ENCODE measurements at regions not wholly inside any gene's neighbourhood (a gene's known extent, or its start where the extent isn't known, plus 50 kb on each side); places are given as distances from the start of the nearest gene placed in this dataset.

DNA sequence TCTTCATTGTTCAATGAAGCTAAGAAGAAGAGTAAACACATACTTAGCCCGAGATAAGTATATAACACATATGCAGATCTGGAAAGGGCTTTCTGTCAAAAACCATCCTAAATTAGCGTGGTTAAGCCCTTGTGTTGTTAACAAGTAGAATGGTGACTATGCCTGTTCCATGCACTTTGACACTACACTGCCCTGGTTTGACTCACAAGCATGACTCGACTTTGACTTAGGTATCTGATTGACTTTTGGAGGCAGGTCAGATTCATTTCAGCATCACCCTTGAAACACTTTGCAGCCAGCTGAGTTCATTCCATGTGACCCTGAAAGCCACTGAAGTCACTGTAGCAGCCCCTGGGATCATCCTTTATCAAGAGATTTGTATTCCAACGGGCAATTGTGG lies 239.8 kb downstream of the TBX18 start:
- TF ChIP-seq, protein P1, sequence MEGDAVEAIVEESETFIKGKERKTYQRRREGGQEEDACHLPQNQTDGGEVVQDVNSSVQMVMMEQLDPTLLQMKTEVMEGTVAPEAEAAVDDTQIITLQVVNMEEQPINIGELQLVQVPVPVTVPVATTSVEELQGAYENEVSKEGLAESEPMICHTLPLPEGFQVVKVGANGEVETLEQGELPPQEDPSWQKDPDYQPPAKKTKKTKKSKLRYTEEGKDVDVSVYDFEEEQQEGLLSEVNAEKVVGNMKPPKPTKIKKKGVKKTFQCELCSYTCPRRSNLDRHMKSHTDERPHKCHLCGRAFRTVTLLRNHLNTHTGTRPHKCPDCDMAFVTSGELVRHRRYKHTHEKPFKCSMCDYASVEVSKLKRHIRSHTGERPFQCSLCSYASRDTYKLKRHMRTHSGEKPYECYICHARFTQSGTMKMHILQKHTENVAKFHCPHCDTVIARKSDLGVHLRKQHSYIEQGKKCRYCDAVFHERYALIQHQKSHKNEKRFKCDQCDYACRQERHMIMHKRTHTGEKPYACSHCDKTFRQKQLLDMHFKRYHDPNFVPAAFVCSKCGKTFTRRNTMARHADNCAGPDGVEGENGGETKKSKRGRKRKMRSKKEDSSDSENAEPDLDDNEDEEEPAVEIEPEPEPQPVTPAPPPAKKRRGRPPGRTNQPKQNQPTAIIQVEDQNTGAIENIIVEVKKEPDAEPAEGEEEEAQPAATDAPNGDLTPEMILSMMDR (IDR thresholded peaks at IDR 0.05; ENCODE audit: low read depth, low read length, missing control alignments), result no peak
- H3K4me3 ChIP-seq (ENCODE audit: low read depth, low read length), result no peak overlapping the region
- no peak for DNase-seq (ENCODE audit: low read depth)

DNA sequence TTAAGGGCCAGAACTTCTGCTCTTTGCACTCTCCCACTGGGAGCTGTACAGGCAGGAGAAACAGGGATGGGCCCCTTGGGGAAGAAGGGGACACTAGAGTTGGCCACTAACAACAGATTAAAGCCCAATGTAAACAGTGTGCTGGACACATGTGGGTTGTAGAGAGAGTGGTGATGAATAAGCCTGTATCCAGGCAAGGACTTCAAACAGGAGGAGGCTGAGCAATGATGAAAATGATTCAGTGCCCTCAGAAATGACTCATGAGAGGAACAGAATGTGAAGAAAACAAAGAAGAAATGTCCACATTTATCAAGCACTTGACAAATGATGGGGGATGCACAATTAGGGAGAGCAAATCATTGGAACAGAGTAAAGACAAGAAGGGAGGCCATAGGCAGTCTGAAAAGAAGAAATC lies 242.3 kb downstream of the TBX18 start:
- H3K4me3 ChIP-seq (ENCODE audit: low read depth, low read length), result no peak overlapping the region
- TF ChIP-seq, protein P1 (IDR thresholded peaks at IDR 0.05; ENCODE audit: low read depth, low read length, missing control alignments), result no peak
- DNase-seq (ENCODE audit: low read depth), result no peak

- no peak for DNase-seq (ENCODE audit: low read depth)
- TF ChIP-seq, protein P1 (IDR thresholded peaks at IDR 0.05; ENCODE audit: low read depth, low read length, missing control alignments), result no peak
- H3K4me3 ChIP-seq (ENCODE audit: low read depth, low read length), result no peak overlapping the region
Measured at GRCh38 chr6:84521511-84521910, 242.9 kb downstream of the TBX18 start.

- DNase-seq (ENCODE audit: low read depth), result no peak
- TF ChIP-seq, protein P1 (IDR thresholded peaks at IDR 0.05; ENCODE audit: low read depth, low read length, missing control alignments), result no peak
- no peak overlapping the region for H3K4me3 ChIP-seq (ENCODE audit: low read depth, low read length)
Measured at GRCh38 chr6:84517741-84518530, 246.5 kb downstream of the TBX18 start.

- H3K4me3 ChIP-seq (ENCODE audit: low read depth, low read length), result no peak overlapping the region
- TF ChIP-seq, protein P1 (IDR thresholded peaks at IDR 0.05; ENCODE audit: low read depth, low read length, missing control alignments), result no peak
- DNase-seq (ENCODE audit: low read depth), result no peak
Measured at GRCh38 chr6:84516154-84516553, 248.2 kb downstream of the TBX18 start.

- no peak overlapping the region for H3K4me3 ChIP-seq (ENCODE audit: low read depth, low read length)
- TF ChIP-seq, protein P1 (IDR thresholded peaks at IDR 0.05; ENCODE audit: low read depth, low read length, missing control alignments), result no peak
- no peak for DNase-seq (ENCODE audit: low read depth)
Measured at GRCh38 chr6:84515067-84515466, 249.3 kb downstream of the TBX18 start.

All from GM12864 (cell line).